ENCODE measurements at regions not wholly inside any gene's neighbourhood (a gene's known extent, or its start where the extent isn't known, plus 50 kb on each side); places are given as distances from the start of the nearest gene placed in this dataset.

DNA sequence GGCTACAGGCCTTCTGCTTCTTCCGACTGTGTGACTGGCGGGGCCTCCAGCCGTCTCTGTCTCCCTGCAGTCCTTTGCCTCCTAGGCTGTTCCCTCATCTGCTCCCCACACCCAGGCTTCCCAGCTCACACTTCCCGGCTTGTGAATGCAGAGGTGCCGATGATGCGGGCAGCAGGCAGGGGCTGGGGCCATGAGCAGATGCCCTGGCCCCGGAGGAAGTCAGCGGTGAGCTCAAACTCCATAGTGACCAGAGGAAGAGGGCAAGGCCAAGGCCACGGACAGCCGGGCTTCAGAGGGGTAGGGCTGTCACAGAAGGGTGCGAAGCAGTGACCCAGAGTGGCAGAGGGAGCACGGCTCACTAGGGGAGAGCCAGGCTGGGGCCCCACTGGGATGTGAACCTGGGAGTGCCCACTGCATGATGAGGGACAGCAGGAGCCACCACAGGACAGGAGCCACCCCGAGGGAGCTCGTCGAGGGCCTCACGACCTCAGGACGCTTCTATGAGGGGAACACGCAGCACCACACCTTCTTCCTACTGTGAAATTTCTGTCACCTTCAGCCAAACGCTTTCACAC lies 515.9 kb downstream of the EIPR1 start:
- no peaks in the 10 kb centered on the region for H3K4me1 Mint-ChIP-seq (ENCODE audit: low read depth)
- TF ChIP-seq, protein P1, sequence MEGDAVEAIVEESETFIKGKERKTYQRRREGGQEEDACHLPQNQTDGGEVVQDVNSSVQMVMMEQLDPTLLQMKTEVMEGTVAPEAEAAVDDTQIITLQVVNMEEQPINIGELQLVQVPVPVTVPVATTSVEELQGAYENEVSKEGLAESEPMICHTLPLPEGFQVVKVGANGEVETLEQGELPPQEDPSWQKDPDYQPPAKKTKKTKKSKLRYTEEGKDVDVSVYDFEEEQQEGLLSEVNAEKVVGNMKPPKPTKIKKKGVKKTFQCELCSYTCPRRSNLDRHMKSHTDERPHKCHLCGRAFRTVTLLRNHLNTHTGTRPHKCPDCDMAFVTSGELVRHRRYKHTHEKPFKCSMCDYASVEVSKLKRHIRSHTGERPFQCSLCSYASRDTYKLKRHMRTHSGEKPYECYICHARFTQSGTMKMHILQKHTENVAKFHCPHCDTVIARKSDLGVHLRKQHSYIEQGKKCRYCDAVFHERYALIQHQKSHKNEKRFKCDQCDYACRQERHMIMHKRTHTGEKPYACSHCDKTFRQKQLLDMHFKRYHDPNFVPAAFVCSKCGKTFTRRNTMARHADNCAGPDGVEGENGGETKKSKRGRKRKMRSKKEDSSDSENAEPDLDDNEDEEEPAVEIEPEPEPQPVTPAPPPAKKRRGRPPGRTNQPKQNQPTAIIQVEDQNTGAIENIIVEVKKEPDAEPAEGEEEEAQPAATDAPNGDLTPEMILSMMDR (IDR thresholded peaks at IDR 0.05) = no peak
- no peak for DNase-seq
- no peak overlapping the region for H3K27ac Mint-ChIP-seq
- no peaks in the 10 kb centered on the region; the same call in 1 of the 2 replicates for H3K36me3 Mint-ChIP-seq (ENCODE audit: low read depth)
- H3K27me3 Mint-ChIP-seq (ENCODE audit: insufficient read depth) = no peaks in the 10 kb centered on the region; the same call in 1 of the 2 replicates
- H3K4me3 Mint-ChIP-seq = no peak overlapping the region
- peaks cover 19% of the 10 kb centered on the region for H3K9me3 Mint-ChIP-seq

DNA sequence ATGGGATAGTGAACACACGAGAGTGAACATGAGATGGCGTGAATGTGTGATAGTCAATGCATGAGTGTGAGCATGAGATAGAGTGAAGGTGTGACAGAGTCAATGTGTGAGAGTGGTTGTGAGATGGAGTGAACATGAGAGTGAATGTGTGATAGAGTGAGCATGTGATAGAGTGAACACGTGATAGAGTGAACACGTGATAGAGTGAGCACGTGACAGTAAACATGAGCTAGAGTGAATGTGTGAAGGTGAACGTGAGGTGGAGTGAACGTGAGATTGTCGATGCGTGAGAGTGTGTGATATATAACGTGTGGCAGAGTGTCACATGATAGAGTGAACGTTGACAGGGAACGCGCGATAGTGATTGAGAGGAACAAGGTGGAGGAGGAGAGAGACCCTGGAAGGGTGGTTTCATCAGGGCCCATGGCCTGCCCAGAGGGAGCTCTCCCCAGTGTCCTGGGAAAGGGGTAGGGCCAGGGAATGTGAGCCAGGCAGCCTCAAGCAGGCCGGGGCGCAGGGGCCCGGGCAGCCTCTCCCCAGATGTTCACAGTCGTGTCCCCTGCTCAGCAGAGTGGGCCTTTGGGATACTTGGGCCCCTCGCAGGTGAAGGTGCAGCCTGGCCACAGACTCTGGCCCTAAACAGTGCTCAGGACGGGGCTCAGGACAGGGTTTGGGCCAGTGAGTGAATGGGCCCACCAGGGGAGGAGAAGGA lies 516.9 kb downstream of the EIPR1 start:
- DNase-seq = no peak
- TF ChIP-seq, protein P1 (IDR thresholded peaks at IDR 0.05) = no peak
- H3K27ac Mint-ChIP-seq = no peak overlapping the region
- H3K36me3 Mint-ChIP-seq (ENCODE audit: low read depth) = no peaks in the 10 kb centered on the region; the same call in 1 of the 2 replicates
- H3K27me3 Mint-ChIP-seq (ENCODE audit: insufficient read depth) = no peaks in the 10 kb centered on the region
- peaks cover 12% of the 10 kb centered on the region for H3K9me3 Mint-ChIP-seq
- no peak overlapping the region for H3K4me3 Mint-ChIP-seq
- no peaks in the 10 kb centered on the region for H3K4me1 Mint-ChIP-seq (ENCODE audit: low read depth)

DNA sequence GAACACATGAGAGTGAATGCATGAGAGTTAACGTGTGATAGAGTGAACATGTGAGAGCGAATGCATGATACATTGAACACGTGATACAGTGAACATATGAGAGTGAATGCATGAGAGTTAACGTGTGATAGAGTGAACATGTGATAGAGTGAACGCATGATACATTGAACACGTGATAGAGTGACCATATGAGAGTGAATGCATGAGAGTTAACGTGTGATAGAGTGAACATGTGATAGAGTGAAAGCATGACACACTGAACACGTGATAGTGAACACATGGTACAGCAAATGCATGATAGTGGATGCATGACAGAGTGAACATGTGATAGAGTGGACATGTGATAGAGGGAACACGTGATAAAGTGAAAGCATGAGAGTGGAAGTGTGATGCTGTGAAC lies 517.9 kb downstream of the EIPR1 start:
- Mint-ChIP-seq H3K27me3 (ENCODE audit: insufficient read depth) (no peaks in the 10 kb centered on the region), H3K9me3 (peaks cover 12% of the 10 kb centered on the region), H3K4me1 (ENCODE audit: low read depth) (no peaks in the 10 kb centered on the region), H3K4me3 (no peak overlapping the region), H3K36me3 (ENCODE audit: low read depth) (no peaks in the 10 kb centered on the region; the same call in 1 of the 2 replicates), H3K27ac (no peak overlapping the region)
- DNase-seq = no peak
- TF ChIP-seq, protein P1 (IDR thresholded peaks at IDR 0.05) = no peak

DNA sequence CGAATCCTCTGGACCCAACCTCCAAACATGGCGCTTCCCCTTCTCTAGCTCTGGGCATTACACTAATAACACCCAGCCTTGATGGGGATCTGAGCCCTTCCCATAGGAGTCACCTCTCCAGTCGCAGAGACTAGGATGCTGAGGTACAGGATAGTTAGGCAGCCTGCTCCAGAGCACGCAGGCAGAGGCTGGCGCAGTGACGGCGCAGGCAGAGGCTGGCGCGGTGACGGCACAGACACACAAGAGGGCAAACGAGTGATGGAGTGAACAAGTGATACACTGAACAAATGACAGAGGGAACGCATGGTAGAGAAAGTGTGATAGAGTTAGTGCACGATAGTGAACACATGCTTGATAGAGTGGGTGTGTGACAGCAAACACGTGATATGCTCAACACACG lies 518.5 kb downstream of the EIPR1 start:
- DNase-seq = no peak
- no peak overlapping the region for H3K27ac Mint-ChIP-seq
- no peak overlapping the region for H3K4me3 Mint-ChIP-seq
- H3K27me3 Mint-ChIP-seq (ENCODE audit: insufficient read depth) = no peaks in the 10 kb centered on the region
- TF ChIP-seq, protein P1 (IDR thresholded peaks at IDR 0.05) = no peak
- H3K4me1 Mint-ChIP-seq (ENCODE audit: low read depth) = no peaks in the 10 kb centered on the region
- no peaks in the 10 kb centered on the region; the same call in 1 of the 2 replicates for H3K36me3 Mint-ChIP-seq (ENCODE audit: low read depth)
- H3K9me3 Mint-ChIP-seq = peaks cover 12% of the 10 kb centered on the region

DNA sequence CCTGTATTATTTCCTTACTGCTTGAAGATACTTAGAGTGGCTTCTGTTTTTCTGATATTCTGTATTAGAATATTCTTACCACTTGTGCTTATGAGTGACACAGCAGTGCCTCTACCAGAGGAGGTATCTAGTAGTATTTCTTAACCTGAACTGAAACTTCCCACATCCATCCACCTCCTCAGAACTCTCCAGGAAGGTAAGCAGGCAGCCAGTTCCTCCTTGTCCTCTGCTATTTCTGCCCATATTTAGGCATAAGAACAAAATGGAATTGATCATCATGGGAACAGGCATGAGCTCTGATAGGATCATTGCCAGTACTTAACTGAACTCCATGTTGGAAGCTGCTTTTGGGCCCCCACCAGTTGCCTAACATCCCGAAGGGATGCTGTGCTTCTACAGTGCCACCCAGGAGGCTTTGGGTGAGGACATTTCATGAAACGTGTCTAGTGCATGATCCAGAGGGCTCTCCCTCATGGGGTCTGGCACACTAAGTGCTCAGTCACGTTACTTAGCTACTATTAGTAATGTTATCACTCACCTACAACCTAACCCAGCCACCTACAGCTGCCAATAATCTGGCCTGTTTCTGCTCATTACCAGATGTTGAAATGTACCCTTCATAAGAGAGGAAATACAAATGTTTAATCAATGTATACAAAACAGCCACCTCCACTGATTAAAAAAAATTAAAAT lies 520.7 kb downstream of the EIPR1 start:
- H3K4me3 Mint-ChIP-seq = no peak overlapping the region
- H3K27me3 Mint-ChIP-seq (ENCODE audit: insufficient read depth) = no peaks in the 10 kb centered on the region
- no peaks in the 10 kb centered on the region; the same call in 1 of the 2 replicates for H3K36me3 Mint-ChIP-seq (ENCODE audit: low read depth)
- DNase-seq = no peak
- H3K27ac Mint-ChIP-seq = no peak overlapping the region
- H3K9me3 Mint-ChIP-seq = peaks cover 6% of the 10 kb centered on the region; the same call in 1 of the 2 replicates
- no peaks in the 10 kb centered on the region for H3K4me1 Mint-ChIP-seq (ENCODE audit: low read depth)
- TF ChIP-seq, protein P1 (IDR thresholded peaks at IDR 0.05) = no peak

Data from HFFc6 (cell line).